ENCODE measurements at regions not wholly inside any gene's neighbourhood (a gene's known extent, or its start where the extent isn't known, plus 50 kb on each side); places are given as distances from the start of the nearest gene placed in this dataset.
"Not testable (repeated sequence)": the region's sequence is repeated elsewhere in the genome, so short reads cannot be mapped to it uniquely, and the experiment has no call there.

DNA sequence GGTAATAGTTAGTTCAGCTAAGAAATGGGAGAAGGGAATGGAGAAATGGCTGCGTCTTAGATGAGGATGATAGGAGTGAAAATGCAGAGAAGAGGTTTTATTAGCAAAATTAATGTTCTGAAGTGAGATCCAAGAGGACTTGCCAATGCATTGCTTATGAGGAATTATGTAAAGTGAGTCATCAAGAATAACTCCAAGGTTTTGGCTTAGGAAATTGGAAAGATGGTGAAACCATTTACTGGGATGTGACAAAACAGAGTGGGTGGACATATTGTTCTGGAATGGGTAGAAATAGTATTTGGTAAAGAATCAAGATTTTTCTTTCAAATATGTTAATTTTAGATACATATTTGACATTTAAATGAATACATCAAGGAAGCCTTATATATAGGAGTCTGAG is 306.6 kb upstream of the CYRIA start:
- H3K9me3 ChIP-seq (ENCODE audit: control insufficient read depth, insufficient read depth, low read length), result no peaks in the 10 kb centered on the region
- H3K4me3 ChIP-seq (ENCODE audit: low read depth, low read length), result no peak overlapping the region
- no peak overlapping the region for H3K27ac ChIP-seq (ENCODE audit: low read depth, low read length)
- ChIA-PET POLR2A (no interaction called here), CTCF (no interaction called here)
- TF ChIP-seq CTCF (IDR thresholded peaks at IDR 0.05; ENCODE audit: low read depth, low read length), result no peak
- no peaks in the 10 kb centered on the region for H3K27me3 ChIP-seq (ENCODE audit: control insufficient read depth, insufficient read depth, low read length)
- DNase-seq (ENCODE audit: low read depth, low spot score), result no peak

- no peak overlapping the region for H3K27ac ChIP-seq (ENCODE audit: low read depth, low read length)
- no peak for DNase-seq (ENCODE audit: low read depth, low spot score)
- H3K27me3 ChIP-seq (ENCODE audit: control insufficient read depth, insufficient read depth, low read length), result no peaks in the 10 kb centered on the region
- H3K9me3 ChIP-seq (ENCODE audit: control insufficient read depth, insufficient read depth, low read length), result no peaks in the 10 kb centered on the region
- no peak for TF ChIP-seq CTCF (IDR thresholded peaks at IDR 0.05; ENCODE audit: low read depth, low read length)
- ChIA-PET POLR2A (no interaction called here), CTCF (no interaction called here)
- H3K4me3 ChIP-seq (ENCODE audit: low read depth, low read length), result no peak overlapping the region
Observed at GRCh38 chr2:16971722-16972234, 306.1 kb upstream of the CYRIA start.

- POLR2A ChIA-PET; H3K4me3 ChIP-seq (ENCODE audit: low read depth, low read length); H3K27me3 ChIP-seq (ENCODE audit: control insufficient read depth, insufficient read depth, low read length); CTCF ChIA-PET; DNase-seq (ENCODE audit: low read depth, low spot score); H3K9me3 ChIP-seq (ENCODE audit: control insufficient read depth, insufficient read depth, low read length); H3K27ac ChIP-seq (ENCODE audit: low read depth, low read length): not testable (repeated sequence)
Observed at GRCh38 chr2:16970948-16971347, 305.3 kb upstream of the CYRIA start.

- no peak overlapping the region for H3K4me3 ChIP-seq (ENCODE audit: low read depth, low read length)
- ChIA-PET POLR2A (no interaction called here), CTCF (no interaction called here)
- H3K27me3 ChIP-seq (ENCODE audit: control insufficient read depth, insufficient read depth, low read length), result no peaks in the 10 kb centered on the region
- H3K9me3 ChIP-seq (ENCODE audit: control insufficient read depth, insufficient read depth, low read length), result no peaks in the 10 kb centered on the region
- H3K27ac ChIP-seq (ENCODE audit: low read depth, low read length), result no peak overlapping the region
- no peak for DNase-seq (ENCODE audit: low read depth, low spot score)
- TF ChIP-seq CTCF (IDR thresholded peaks at IDR 0.05; ENCODE audit: low read depth, low read length), result no peak
Observed at GRCh38 chr2:16962505-16962904, 296.9 kb upstream of the CYRIA start.

DNA sequence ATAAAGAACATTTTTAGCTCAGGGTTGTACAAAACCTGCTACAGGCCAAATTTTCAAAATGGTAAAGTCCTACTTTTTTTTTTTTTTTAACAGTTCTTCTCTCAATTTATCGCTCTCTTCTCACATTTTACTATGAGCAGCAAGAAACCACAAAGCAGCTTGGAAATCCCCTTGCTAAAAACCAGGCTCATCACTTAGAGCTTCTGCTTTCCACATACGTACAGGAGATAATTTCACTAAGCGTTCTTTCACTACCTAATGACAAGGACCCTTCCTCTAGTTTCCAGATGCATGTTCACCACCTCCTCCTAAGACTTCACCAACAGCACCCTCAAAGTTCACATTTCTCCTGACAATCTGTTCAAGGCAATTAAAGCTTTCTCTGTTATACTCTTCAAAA is 294.9 kb upstream of the CYRIA start:
- no peak for DNase-seq (ENCODE audit: low read depth, low spot score)
- no peaks in the 10 kb centered on the region for H3K27me3 ChIP-seq (ENCODE audit: control insufficient read depth, insufficient read depth, low read length)
- no peak for TF ChIP-seq CTCF (IDR thresholded peaks at IDR 0.05; ENCODE audit: low read depth, low read length)
- CTCF ChIA-PET, result interaction anchor here (0.6 kb wide), 1 partner anchor 26 kb away, joined by 4 read pairs; no protein-coding TSS in a partner anchor
- no peaks in the 10 kb centered on the region for H3K9me3 ChIP-seq (ENCODE audit: control insufficient read depth, insufficient read depth, low read length)
- POLR2A ChIA-PET, result no interaction called here
- no peak overlapping the region for H3K27ac ChIP-seq (ENCODE audit: low read depth, low read length)
- no peak overlapping the region for H3K4me3 ChIP-seq (ENCODE audit: low read depth, low read length)

GRCh38 chr2:16958266-16958665 is 292.6 kb upstream of the CYRIA start:
- DNase-seq (ENCODE audit: low read depth, low spot score), result no peak
- H3K27me3 ChIP-seq (ENCODE audit: control insufficient read depth, insufficient read depth, low read length), result no peaks in the 10 kb centered on the region
- H3K27ac ChIP-seq (ENCODE audit: low read depth, low read length), result no peak overlapping the region
- ChIA-PET POLR2A (no interaction called here), CTCF (no interaction called here)
- no peak overlapping the region for H3K4me3 ChIP-seq (ENCODE audit: low read depth, low read length)
- TF ChIP-seq CTCF (IDR thresholded peaks at IDR 0.05; ENCODE audit: low read depth, low read length), result no peak
- no peaks in the 10 kb centered on the region for H3K9me3 ChIP-seq (ENCODE audit: control insufficient read depth, insufficient read depth, low read length)

Measured in AG04450 (cell line).